Subcutaneous abdominal adipose tissue (tissue), 5 donors: ENCODE measurements at regions not wholly inside any gene's neighbourhood (a gene's known extent, or its start where the extent isn't known, plus 50 kb on each side); places are given as distances from the start of the nearest gene placed in this dataset.
"Not testable (repeated sequence)": the region's sequence is repeated elsewhere in the genome, so short reads cannot be mapped to it uniquely, and the experiment has no call there.

Source experiments
- H3K27ac ChIP-seq: one replicate; pipeline ENCODE4 v1.7.0; 2013; ENCODE audit warnings: low read depth, mild to moderate bottlenecking, inconsistent platforms, low read length, moderate library complexity
- H3K27me3 ChIP-seq, 5 donors: one replicate each; pipeline ENCODE4 v1.7.0; 2013; ENCODE audit warnings: low read length in 5 of 5, inconsistent platforms in 1 of 5; ENCODE audit not compliant: control insufficient read depth in 5 of 5, insufficient read depth in 4 of 5
- H3K36me3 ChIP-seq, 5 donors: one replicate each; pipeline ENCODE4 v1.7.0; 2013; ENCODE audit warnings: low read length in 5 of 5; ENCODE audit not compliant: control insufficient read depth in 5 of 5, insufficient read depth in 5 of 5
- H3K4me1 ChIP-seq, 5 donors: one replicate each; pipeline ENCODE4 v1.7.0; 2013; ENCODE audit warnings: low read length in 5 of 5, mild to moderate bottlenecking in 3 of 5, moderate library complexity in 1 of 5; ENCODE audit not compliant: control insufficient read depth in 5 of 5, insufficient read depth in 5 of 5
- H3K4me3 ChIP-seq, 5 donors: one replicate each; pipeline ENCODE4 v1.7.0; 2013; ENCODE audit warnings: low read length in 5 of 5, low read depth in 1 of 5
- H3K9ac ChIP-seq, 5 donors: one replicate each; pipeline ENCODE4 v1.7.0; 2013; ENCODE audit warnings: low read length in 5 of 5, mild to moderate bottlenecking in 4 of 5, moderate library complexity in 3 of 5
- H3K9me3 ChIP-seq, 5 donors: one replicate each; pipeline ENCODE4 v1.7.0; 2013; ENCODE audit warnings: low read length in 5 of 5; ENCODE audit not compliant: control insufficient read depth in 5 of 5
- donor health status: healthy.
- donor health status: healthy.
- donor health status: healthy.
- donor health status: healthy.
- donor health status: healthy.

- peak overlapping the region in 1 of 5 donors; percentile 15 for H3K4me3 ChIP-seq
- peaks cover 0 to 2% (median 0%) of the 10 kb centered on the region in 5 donors for H3K27me3 ChIP-seq
- H3K4me1 ChIP-seq: peaks cover 0 to 13% (median 11%) of the 10 kb centered on the region in 5 donors
- H3K36me3 ChIP-seq: no peaks in the 10 kb centered on the region
- H3K27ac ChIP-seq: no peak overlapping the region
- H3K9me3 ChIP-seq: no peaks in the 10 kb centered on the region
- no peak overlapping the region for H3K9ac ChIP-seq
These were observed 211.3 kb upstream of the ARL4C start for GRCh38 chr2:234708091-234708683.

DNA sequence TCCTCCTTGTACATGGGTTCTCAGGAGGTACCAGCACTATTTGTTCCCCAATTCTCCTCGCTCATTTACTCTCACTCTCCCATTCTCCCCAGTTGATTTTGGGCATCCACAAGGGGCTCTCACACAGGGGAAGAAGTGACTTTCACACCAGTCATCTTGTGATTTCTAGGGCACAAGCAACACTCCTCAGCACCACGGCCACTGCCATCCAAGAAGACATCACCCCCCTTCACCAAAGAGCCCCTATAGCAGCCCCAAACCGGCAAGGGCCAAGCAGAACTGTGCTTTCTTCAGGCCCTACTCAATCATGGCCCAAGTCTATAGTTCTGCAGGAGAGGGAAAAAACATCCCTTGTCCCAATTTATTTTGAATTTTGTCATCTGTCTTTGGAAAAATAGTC is 209.2 kb upstream of the ARL4C start:
- Histone ChIP-seq H3K27me3 (peaks cover 0 to 2% (median 0%) of the 10 kb centered on the region in 5 donors), H3K36me3 (no peaks in the 10 kb centered on the region), H3K4me1 (peaks cover 0 to 13% (median 11%) of the 10 kb centered on the region in 5 donors), H3K9ac (no peak overlapping the region), H3K4me3 (no peak overlapping the region), H3K27ac (no peak overlapping the region), H3K9me3 (no peaks in the 10 kb centered on the region)

GRCh38 chr2:234705108-234705507 is 208.2 kb upstream of the ARL4C start:
- H3K9me3 ChIP-seq: no peaks in the 10 kb centered on the region
- H3K27ac ChIP-seq: no peak overlapping the region
- peaks cover 0 to 2% (median 0%) of the 10 kb centered on the region in 5 donors for H3K27me3 ChIP-seq
- H3K9ac ChIP-seq: no peak overlapping the region
- H3K4me1 ChIP-seq: peaks cover 0 to 13% (median 11%) of the 10 kb centered on the region in 5 donors
- H3K36me3 ChIP-seq: no peaks in the 10 kb centered on the region
- no peak overlapping the region for H3K4me3 ChIP-seq

DNA sequence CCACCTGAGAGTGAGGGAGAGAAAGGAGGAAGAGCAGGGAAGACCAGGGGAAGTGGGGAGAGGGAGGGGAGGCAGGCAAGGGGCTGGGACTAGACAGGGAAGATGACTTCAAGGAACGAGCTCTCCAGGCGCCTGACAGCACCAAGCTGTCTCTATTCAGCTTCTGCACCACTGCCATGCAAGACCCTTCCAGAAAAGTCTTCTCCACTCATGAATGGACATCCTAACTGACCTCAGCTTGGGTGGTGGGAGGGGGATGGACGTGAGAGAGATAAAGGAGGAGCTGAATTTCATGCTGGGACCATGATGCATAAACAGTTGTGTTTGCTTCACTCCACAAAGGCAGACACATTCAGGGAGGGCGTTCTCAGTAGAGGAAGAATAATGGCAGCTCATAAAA is 206.4 kb upstream of the ARL4C start:
- peaks cover 0 to 2% (median 0%) of the 10 kb centered on the region in 5 donors for H3K27me3 ChIP-seq
- no peak overlapping the region for H3K9ac ChIP-seq
- H3K9me3 ChIP-seq: peaks cover 0 to under 1% (median 0%) of the 10 kb centered on the region in 5 donors
- H3K27ac ChIP-seq: no peak overlapping the region
- no peaks in the 10 kb centered on the region for H3K36me3 ChIP-seq
- H3K4me1 ChIP-seq: peaks cover 0 to 6% (median 5%) of the 10 kb centered on the region in 5 donors
- H3K4me3 ChIP-seq: no peak overlapping the region

- Histone ChIP-seq H3K27ac (no peak overlapping the region), H3K36me3 (no peaks in the 10 kb centered on the region), H3K9me3 (peaks cover 0 to 5% (median 0%) of the 10 kb centered on the region in 5 donors)
These were observed 205.9 kb upstream of the ARL4C start for GRCh38 chr2:234702731-234703225.

DNA sequence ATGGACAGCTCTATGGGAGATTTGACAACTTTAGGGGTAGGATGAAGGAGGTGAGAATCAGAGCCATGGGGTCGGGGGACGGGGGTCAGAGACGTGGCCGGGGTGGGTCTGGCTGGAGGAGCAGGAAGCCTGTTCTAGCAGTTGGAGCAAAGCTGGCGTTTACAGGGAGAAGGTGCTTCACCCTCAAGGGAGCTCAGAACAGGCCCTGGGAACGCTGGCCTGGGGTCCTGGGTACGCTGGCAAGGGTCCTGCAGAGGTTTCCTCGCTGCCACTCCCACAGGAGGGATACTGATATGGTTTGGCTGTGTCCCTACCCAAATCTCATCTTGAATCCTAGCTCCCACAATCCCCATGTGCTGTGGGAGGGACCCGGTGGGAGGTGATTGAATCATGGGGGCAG is 205.0 kb upstream of the ARL4C start:
- Histone ChIP-seq H3K4me1 (no peaks in the 10 kb centered on the region), H3K36me3 (no peaks in the 10 kb centered on the region), H3K4me3 (no peak overlapping the region), H3K27ac (no peak overlapping the region), H3K9ac (no peak overlapping the region), H3K9me3 (peaks cover 0 to 11% (median 3%) of the 10 kb centered on the region in 5 donors), H3K27me3 (peaks cover 0 to 2% (median 0%) of the 10 kb centered on the region in 5 donors)

More at GRCh38 chr2:234702731-234703225, 205.9 kb upstream of the ARL4C start:
- Histone ChIP-seq H3K4me3 (no peak overlapping the region), H3K27me3 (peaks cover 0 to 2% (median 0%) of the 10 kb centered on the region in 5 donors), H3K9ac (no peak overlapping the region), H3K4me1 (peaks cover 0 to 1% (median under 1%) of the 10 kb centered on the region in 5 donors)

DNA sequence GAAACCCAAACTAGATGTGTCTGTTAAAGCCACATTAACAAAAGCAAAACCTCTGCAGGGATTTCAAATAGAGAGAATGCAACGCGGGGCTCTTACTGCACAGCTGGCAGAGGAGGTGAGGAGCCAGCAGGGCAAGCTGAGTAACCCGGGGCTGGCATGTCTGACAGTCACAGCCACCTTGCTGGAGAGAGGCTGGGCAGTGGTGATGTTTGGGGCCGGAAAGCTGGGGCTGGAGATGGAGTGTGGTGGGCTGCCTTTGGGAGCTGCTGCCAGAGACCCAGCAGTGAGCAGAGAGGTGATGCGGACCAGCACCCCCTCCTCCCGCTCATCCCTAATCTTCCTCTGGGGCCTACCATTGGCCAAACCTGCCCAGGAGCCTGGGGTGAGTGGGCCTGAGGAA is 204.5 kb upstream of the ARL4C start:
- no peak overlapping the region for H3K4me3 ChIP-seq
- peaks cover 0 to 2% (median 0%) of the 10 kb centered on the region in 5 donors for H3K27me3 ChIP-seq
- no peak overlapping the region for H3K27ac ChIP-seq
- H3K9me3 ChIP-seq: peaks cover 0 to 13% (median 3%) of the 10 kb centered on the region in 5 donors
- H3K4me1 ChIP-seq: no peaks in the 10 kb centered on the region
- no peaks in the 10 kb centered on the region for H3K36me3 ChIP-seq
- no peak overlapping the region for H3K9ac ChIP-seq

- H3K36me3 ChIP-seq: no peaks in the 10 kb centered on the region
- H3K9ac ChIP-seq: no peak overlapping the region
- H3K4me3 ChIP-seq: no peak overlapping the region
- H3K27ac ChIP-seq: no peak overlapping the region
- H3K27me3 ChIP-seq: no peaks in the 10 kb centered on the region
- peaks cover 0 to 2% (median 0%) of the 10 kb centered on the region in 5 donors for H3K4me1 ChIP-seq
- H3K9me3 ChIP-seq: peaks cover 0 to 13% (median 3%) of the 10 kb centered on the region in 5 donors
These were observed 202.6 kb upstream of the ARL4C start for GRCh38 chr2:234699456-234699855.

GRCh38 chr2:234697300-234697876 is 200.5 kb upstream of the ARL4C start:
- H3K9ac ChIP-seq, H3K27ac ChIP-seq, H3K36me3 ChIP-seq, H3K4me1 ChIP-seq, H3K27me3 ChIP-seq, H3K4me3 ChIP-seq: not testable (repeated sequence)
- H3K9me3 ChIP-seq: peaks cover 0 to 13% (median 3%) of the 10 kb centered on the region in 5 donors

DNA sequence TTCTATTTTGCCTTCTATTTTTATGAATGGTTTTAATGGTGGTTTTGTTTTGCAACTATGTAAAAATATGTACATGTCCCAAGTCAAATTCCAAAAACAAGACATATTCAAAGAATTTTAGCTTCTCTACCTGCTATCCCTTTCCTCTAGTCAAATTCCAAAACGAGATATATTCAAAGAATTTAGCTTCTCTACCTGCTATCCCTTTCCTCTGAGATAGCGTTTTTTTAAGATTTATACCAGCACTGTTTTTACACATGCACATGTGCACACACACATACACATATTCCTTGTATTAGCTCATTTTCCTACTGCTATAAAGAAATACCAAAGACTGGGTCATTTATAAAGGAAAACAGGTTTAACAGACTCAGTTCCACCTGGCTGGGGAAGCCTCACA is 199.1 kb upstream of the ARL4C start:
- H3K4me3 ChIP-seq: no peak overlapping the region
- no peak overlapping the region for H3K27ac ChIP-seq
- no peak overlapping the region for H3K9ac ChIP-seq
- H3K27me3 ChIP-seq: no peaks in the 10 kb centered on the region
- peaks cover 0 to 13% (median 3%) of the 10 kb centered on the region in 5 donors for H3K9me3 ChIP-seq
- no peaks in the 10 kb centered on the region for H3K36me3 ChIP-seq
- peaks cover 0 to 8% (median 5%) of the 10 kb centered on the region in 5 donors for H3K4me1 ChIP-seq
